ENCODE measurements at regions not wholly inside any gene's neighbourhood (a gene's known extent, or its start where the extent isn't known, plus 50 kb on each side); places are given as distances from the start of the nearest gene placed in this dataset.

DNA sequence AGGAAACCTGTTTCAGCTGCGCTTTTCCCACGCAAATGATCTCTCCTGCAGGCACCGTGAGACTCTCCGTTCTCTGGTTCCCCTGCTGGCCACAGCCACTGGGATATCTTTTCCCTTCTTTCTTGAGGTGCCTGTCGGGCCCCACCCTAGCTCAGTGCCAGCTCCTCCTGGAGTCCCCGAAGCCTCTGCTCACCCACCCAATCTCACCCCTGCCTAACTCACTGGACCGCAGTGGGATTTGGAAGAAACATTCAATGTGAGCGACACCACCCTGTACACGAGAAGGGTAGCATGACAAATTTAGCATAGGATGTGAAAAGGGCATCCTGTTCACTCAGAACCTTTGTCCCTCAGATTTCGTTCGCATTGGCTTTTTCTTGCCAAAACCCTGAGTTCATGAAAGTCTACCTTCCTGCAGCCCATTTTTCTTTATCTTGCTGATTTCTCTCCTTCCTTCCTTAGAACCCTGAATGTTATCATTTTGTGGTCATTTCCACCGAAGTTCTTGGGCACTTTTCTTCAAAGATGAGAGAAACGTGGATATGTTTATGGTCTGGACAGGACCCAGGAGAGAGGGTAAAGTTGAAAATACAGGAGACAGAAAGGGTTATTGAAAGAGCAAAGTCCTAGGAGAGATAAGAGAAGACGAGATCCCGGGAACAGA, 63.6 kb upstream of the ELK3 start:
- intact Hi-C loops (cut with DNase I) = no loop called here
- DNase-seq (ENCODE audit: low spot score) (no peak), ATAC-seq (no peak)

GRCh38 chr12:96131230-96131788, 62.9 kb upstream of the ELK3 start:
- DNase-seq (ENCODE audit: low spot score) (no peak), ATAC-seq (no peak)
- intact Hi-C loops (cut with DNase I) = no loop called here

DNA sequence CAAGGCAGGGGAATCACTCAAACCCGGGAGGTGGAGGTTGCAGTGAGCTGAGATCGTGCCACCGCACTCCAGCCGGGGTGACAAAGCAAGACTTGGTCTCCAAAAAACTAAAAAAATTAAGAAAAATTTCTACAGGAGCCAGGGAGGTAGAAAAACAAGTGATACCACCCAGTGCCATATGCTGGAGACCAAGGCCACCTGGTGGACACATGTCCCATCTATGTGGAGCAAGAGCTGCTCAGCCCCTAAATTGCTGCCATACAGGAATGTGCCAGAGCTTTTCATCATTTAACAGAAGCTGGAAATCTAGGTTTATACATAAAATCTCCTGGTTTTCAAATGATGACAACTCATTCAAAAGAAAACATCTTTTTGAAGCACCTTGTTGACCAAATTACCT, 61.4 kb upstream of the ELK3 start:
- intact Hi-C loops (cut with DNase I) = no loop called here
- DNase-seq (ENCODE audit: low spot score) (no peak), ATAC-seq (no peak)

DNA sequence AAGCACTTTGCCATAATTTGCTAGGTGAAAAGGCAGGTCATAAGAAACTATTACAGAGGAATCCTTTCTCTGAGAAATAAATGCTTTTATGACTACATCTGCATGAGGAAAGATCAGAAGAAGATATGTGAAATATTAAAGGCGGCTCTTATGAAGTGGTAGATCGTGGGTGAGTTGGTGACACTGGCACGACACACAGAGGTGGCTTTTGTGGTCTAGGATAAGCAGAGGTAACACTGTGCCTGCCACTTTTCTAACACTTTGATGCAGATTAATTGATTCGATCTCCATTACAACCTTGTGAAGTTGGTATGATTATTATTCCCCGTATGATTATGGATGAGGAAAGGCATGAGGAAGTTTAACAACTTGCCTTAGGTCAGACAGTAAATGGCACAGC, 60.0 kb upstream of the ELK3 start:
- no peak for ATAC-seq
- intact Hi-C loops (cut with DNase I) = no loop called here
- DNase-seq (ENCODE audit: low spot score) = no peak

- no peak for DNase-seq (ENCODE audit: low spot score)
- intact Hi-C loops (cut with DNase I) = no loop called here
- ATAC-seq = no peak
Observed at GRCh38 chr12:96136161-96136560, 58.0 kb upstream of the ELK3 start.

DNA sequence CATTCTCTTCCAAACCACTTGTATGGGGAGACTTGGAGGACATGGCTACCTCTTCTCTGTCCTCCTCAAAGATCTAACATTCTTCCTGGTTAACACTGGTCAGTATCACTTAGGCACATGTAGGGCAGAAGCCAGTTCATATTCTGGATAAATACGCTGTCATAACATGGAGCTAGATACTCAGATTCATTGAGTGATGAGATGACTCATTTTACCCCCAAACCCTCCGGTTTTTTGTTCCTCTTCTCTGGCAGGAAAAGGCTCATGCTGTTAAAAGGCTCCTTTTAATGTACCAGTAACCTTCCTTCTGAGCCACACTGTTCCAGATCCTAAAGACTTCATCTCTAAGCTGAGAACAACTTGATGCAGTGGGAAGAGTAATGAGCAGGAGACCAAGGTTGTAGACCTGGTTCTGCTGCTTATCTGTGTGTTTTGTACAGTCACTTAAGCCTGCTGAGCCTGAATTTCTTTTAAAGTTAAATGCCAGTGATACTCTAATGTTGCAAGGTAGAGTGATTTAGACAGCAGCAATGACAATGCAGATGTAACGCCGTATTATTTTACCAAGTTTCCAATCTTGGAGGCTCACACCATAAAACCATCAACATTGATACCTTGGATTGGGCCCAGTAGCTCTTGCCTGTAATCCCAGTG, 57.3 kb upstream of the ELK3 start:
- ATAC-seq (no peak), DNase-seq (ENCODE audit: low spot score) (no peak)
- intact Hi-C loops (cut with DNase I) = no loop called here

DNA sequence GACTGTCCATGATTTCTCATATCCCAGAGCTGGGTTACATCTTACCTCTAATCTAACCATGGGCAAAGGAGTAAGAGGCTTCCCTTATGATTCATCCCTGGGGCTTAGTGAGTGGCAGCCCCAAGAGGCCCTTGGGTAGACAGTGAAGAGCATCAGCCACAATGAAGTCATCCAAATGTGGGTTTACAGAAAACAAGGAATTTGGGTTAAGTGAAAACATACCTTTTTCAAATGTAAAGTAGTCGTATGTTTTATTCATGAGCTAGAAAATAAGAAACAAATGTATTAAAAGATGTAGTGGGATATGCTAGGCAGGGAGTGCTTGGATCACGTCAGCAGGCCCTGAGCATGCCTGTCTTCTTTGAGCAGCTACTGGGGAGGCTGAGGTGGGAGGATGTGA, 54.0 kb upstream of the ELK3 start:
- intact Hi-C loops (cut with DNase I) = no loop called here
- DNase-seq (ENCODE audit: low spot score) (no peak), ATAC-seq (no peak)

GRCh38 chr12:96141216-96141912, 52.8 kb upstream of the ELK3 start:
- intact Hi-C loops (cut with DNase I) = no loop called here
- ATAC-seq (no peak), DNase-seq (ENCODE audit: low spot score) (no peak)

- ATAC-seq = no peak
- DNase-seq (ENCODE audit: low spot score) = no peak
- intact Hi-C loops (cut with DNase I) = no loop called here
Observed at GRCh38 chr12:96143392-96143791, 50.8 kb upstream of the ELK3 start.

DNA sequence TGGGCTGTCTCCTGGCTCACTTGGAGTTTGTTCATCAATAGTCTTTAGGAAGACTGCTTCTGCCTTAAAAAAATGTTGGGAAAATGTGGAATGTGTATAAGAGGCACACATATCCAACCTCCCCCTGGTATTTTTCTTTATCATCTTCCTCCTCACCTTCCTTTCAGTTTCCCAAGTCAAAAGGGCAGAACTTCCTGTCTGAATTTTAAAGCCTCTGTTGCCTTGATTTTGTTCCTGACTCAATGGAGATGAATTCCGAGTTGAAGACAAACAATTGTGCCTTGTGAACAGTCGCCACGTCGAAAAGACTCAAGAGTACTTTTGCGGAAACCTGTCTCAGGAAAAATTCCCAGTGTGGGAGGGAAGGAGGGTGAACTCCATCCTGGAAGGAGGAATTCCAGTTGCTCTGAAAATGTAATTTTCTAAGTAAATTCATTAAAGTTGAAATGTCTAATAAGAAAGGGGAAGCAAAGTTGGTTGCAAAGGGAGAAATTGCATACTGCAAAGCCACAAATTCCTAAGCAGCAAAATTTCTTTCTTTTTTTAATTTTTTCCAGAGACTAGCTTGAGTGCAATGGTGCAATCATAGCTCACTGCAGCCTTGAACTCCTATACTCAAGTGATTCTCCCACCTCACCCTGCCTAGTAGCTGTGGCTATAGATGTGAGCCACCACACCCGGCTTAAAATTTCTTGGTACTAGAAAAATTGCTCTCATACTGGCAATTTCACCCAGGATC, 50.2 kb upstream of the ELK3 start:
- intact Hi-C loops (cut with DNase I) = no loop called here
- ATAC-seq = no peak

More for the DNA sequence above, 50.2 kb upstream of the ELK3 start:
- no peak for DNase-seq (ENCODE audit: low spot score)
